Suppressor macrophage treated with lipopolysaccharide for 4 hours (primary cell): ENCODE measurements at regions not wholly inside any gene's neighbourhood (a gene's known extent, or its start where the extent isn't known, plus 50 kb on each side); places are given as distances from the start of the nearest gene placed in this dataset.
"Not testable (repeated sequence)": the region's sequence is repeated elsewhere in the genome, so short reads cannot be mapped to it uniquely, and the experiment has no call there.

ENCODE experiments used
- DNase-seq: peaks from one replicate; pipeline ENCODE4 v3.0.0-alpha.2; 2020

GRCh38 chrX:122833230-122833629, 350.8 kb upstream of the GRIA3 start:
- DNase-seq: no peak

GRCh38 chrX:122835886-122836285, 348.2 kb upstream of the GRIA3 start:
- no peak for DNase-seq

- DNase-seq: no peak
Measured at GRCh38 chrX:122850326-122850725, 333.8 kb upstream of the GRIA3 start.

GRCh38 chrX:122856205-122856604, 327.9 kb upstream of the GRIA3 start:
- DNase-seq: no peak

GRCh38 chrX:122857734-122858133, 326.3 kb upstream of the GRIA3 start:
- no peak for DNase-seq

GRCh38 chrX:122863067-122863466, 321.0 kb upstream of the GRIA3 start:
- DNase-seq: no peak

GRCh38 chrX:122866532-122866931, 317.5 kb upstream of the GRIA3 start:
- DNase-seq: peak; percentile 9

GRCh38 chrX:122868631-122869030, 315.4 kb upstream of the GRIA3 start:
- no peak for DNase-seq

- DNase-seq: no peak
Measured at GRCh38 chrX:122869171-122869570, 314.9 kb upstream of the GRIA3 start.

- DNase-seq: no peak
Measured at GRCh38 chrX:122878269-122878668, 305.8 kb upstream of the GRIA3 start.

- DNase-seq: no peak
Measured at GRCh38 chrX:122880952-122881351, 303.1 kb upstream of the GRIA3 start.

- DNase-seq: no peak
Measured at GRCh38 chrX:122890729-122891128, 293.3 kb upstream of the GRIA3 start.

- DNase-seq: no peak
Measured at GRCh38 chrX:122906726-122907125, 277.4 kb upstream of the GRIA3 start.

- DNase-seq: no peak
Measured at GRCh38 chrX:122907375-122907774, 276.7 kb upstream of the GRIA3 start.

GRCh38 chrX:122910697-122911096, 273.4 kb upstream of the GRIA3 start:
- no peak for DNase-seq

GRCh38 chrX:122913134-122913533, 270.9 kb upstream of the GRIA3 start:
- DNase-seq: no peak

GRCh38 chrX:122913764-122914163, 270.3 kb upstream of the GRIA3 start:
- DNase-seq: no peak

- no peak for DNase-seq
Measured at GRCh38 chrX:122914256-122914655, 269.8 kb upstream of the GRIA3 start.

- DNase-seq: no peak
Measured at GRCh38 chrX:122934131-122934530, 249.9 kb upstream of the GRIA3 start.

- no peak for DNase-seq
Measured at GRCh38 chrX:122940199-122940598, 243.9 kb upstream of the GRIA3 start.

- no peak for DNase-seq
Measured at GRCh38 chrX:122941806-122942205, 242.3 kb upstream of the GRIA3 start.

- DNase-seq: no peak
Measured at GRCh38 chrX:122943918-122944317, 240.2 kb upstream of the GRIA3 start.

GRCh38 chrX:122945328-122945727, 238.8 kb upstream of the GRIA3 start:
- DNase-seq: no peak

- no peak for DNase-seq
Measured at GRCh38 chrX:122972604-122973003, 211.5 kb upstream of the GRIA3 start.

- DNase-seq: no peak
Measured at GRCh38 chrX:122982521-122982920, 201.6 kb upstream of the GRIA3 start.

- not testable (repeated sequence) for DNase-seq
Measured at GRCh38 chrX:123002844-123003243, 181.2 kb upstream of the GRIA3 start.
